ENCODE measurements at regions not wholly inside any gene's neighbourhood (a gene's known extent, or its start where the extent isn't known, plus 50 kb on each side); places are given as distances from the start of the nearest gene placed in this dataset.
"Not testable (repeated sequence)": the region's sequence is repeated elsewhere in the genome, so short reads cannot be mapped to it uniquely, and the experiment has no call there.

DNA sequence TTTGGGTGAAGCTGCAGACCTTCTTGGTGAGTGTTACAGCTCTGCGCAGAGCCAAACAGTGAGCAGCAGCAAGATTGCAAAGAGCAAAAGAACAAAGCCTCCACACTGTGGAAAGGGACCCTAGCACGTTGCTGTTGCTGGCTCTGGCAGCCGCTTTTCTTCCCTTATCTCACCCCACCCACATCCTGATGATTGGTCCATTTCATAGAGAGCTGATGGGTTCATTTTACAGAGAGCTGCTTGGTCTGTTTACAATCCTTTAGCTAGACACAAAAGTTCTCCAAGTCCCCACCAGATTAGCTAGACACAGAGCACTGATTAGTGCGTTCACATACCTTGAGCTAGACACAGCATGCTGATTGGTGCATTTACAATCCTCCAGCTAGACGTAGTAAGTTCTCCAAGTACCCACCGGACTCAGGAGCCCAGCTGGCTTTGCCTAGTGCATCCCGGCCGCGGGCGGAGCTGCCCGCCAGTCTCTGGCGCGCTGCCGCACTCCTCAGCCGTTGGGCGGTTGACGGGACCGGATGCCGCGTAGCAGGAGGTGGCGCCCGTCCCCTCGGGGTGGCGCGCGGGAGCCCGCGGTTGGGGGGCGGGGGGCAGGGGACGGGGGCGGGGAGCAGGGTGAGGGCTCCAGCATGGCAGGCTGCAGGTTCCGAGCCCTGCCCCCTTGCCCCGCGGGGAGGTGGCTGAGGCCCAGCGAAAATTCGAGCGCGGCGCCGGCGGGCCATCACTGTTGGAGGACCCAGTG lies 201.4 kb upstream of the C1QTNF3 start:
- not testable (repeated sequence) for DNase-seq (ENCODE audit: insufficient read length, low spot score); FAIRE-seq

DNA sequence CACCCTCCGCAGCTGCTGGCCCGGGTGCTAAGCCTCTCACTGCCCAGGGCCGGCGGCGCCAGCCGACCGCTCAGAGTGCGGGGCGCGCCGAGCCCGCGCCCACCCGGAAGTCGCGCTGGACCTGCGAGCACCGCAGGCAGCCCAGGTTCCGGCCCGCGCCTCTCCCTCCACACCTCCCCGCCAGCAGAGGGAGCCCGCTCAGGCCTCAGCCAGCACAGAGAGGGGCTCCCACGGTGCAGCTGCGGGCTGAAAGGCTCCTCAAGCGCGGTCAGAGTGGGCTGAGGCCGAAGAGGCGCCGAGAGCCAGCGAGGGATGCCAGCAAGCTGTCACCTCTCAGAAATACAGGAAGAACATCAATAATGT lies 202.0 kb upstream of the C1QTNF3 start:
- FAIRE-seq; DNase-seq (ENCODE audit: insufficient read length, low spot score): not testable (repeated sequence)

DNA sequence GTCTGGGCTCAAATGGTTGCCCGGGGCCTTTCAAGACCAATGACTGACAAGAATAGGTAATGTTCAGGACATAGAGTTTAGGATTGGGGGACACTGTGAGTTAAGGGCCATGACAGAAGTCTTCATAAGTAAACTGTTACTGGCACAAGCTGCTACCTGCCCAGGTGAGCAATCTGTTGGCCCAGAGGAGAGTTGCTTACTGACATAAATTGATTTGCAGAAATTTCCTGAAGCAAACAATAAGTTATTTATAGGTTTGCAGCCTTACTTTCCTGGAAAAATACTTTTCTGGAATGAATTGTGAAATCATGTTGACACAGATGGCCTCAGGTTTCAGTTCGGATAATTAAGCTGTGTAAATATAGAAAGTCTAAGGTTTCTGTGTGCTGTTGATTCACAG lies 202.8 kb upstream of the C1QTNF3 start:
- not testable (repeated sequence) for FAIRE-seq; DNase-seq (ENCODE audit: insufficient read length, low spot score)

DNA sequence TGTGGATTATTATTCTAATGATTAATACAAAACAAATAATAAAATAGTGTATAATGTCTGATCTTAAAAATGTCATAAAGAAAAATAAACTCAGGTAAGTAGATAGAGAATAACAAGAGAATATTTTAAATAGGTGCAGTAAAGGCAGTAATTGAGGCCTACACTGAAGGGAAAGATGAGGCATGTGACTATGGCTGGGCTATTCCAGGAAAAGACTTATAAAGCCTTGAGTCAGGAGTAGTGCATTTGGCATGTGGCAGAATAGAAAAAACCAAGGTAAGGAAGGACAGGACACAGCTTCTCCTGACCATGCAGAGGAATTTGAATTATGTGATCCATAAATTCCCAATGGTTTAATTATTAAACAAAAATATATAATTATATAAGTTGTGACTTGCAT lies 215.6 kb upstream of the C1QTNF3 start:
- not testable (repeated sequence) for DNase-seq (ENCODE audit: insufficient read length, low spot score); FAIRE-seq

DNA sequence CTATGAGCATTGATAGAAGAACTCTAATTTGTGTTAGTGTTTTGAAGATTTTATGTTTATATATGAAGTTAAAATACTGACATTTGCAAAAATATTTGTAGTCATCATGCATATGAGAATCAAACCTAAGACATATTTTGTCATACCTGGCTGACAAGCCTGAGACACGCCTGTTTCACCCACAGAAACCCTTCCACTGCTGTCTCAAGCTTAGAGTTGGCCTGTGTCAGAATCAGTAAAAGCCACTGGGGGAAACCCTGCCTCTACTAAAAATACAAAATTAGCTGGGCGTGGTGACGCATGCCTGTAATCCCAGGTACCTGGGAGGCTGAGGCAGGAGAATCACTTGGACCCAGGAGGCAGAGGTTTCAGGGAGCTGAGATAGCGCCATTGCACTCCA lies 218.0 kb upstream of the C1QTNF3 start:
- DNase-seq (ENCODE audit: insufficient read length, low spot score); FAIRE-seq: not testable (repeated sequence)

DNA sequence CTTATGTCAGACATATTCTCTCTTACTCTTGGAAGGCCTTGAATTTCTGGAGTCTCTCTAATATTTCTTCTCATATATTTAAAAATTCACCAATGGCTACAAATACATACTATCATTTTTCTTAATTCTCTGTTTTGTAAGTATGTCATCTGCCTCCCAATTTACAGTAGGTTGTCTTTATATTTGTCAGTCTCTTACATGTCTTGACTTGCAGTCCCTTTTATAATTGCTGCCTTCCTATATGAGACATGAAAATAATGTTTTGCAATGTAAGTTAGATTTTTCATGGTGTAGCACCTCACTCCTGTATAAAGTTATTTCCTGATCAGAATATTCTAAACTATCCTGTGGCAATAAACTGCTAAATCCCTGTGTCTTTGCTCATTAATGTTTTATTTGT lies 223.1 kb upstream of the C1QTNF3 start:
- DNase-seq (ENCODE audit: insufficient read length, low spot score); FAIRE-seq: not testable (repeated sequence)

DNA sequence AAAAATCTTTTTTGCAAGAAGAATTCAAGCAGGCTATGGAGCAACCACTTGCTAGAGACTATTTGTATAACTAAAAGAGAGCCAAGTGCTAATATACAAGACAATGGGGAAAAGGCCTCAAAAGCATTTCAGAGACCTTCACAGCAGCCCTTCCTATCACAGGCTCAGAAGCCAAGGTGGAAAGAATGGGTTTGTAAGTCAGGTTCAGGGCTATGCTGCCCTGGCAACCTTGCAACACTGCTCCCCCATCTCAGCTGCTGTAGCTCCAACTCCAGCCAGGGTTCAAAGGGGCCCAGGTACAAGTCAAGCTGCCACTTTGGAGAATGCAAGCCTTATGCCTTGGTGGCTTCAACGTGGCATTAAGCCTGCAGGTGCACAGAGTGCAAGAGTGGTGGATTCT lies 253.7 kb upstream of the C1QTNF3 start:
- FAIRE-seq; DNase-seq (ENCODE audit: insufficient read length, low spot score): not testable (repeated sequence)

DNA sequence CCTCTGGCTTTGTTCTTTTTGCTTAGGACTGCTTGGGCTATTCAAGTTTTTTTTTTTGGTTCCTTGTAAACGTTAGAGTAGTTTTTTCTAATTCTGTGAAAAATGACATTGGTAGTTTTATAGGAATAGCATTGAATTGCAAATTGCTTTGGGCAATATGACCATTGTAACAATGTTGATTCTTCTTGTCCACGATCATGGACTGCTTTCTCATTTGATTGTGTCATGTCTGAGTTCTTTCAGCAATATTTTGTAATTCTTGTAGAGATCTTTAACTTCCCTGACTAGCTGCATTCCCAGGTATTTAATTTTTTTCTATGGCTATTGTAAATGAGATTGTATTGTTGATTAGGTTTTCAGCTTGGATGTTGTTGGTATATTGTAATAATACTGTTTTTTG lies 286.2 kb upstream of the C1QTNF3 start:
- peak; percentile 35 for FAIRE-seq
- DNase-seq (ENCODE audit: insufficient read length, low spot score), result not testable (repeated sequence)

DNA sequence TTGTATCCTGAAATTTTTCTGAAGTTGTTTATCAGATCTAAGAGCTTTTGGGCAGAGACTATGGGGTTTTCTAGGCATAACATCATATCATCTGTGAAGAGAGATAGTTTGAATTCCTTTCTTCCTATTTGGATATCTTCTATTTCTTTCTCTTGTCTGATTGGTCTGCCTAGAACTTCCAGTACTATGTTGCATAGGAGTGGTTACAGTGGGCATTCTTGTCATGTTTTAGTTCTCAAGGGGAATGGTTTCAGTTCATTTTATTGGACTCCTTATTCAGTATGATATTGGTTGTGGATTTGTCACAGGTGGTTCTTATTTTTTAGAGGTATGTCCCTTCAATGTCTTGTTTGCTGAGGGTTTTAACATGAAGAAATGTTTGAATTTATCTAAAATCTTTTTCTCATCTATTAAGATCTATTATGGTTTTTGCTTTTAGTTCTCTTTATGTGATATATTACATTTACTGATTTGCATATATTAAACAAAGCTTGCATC lies 286.6 kb upstream of the C1QTNF3 start:
- not testable (repeated sequence) for DNase-seq (ENCODE audit: insufficient read length, low spot score); FAIRE-seq

DNA sequence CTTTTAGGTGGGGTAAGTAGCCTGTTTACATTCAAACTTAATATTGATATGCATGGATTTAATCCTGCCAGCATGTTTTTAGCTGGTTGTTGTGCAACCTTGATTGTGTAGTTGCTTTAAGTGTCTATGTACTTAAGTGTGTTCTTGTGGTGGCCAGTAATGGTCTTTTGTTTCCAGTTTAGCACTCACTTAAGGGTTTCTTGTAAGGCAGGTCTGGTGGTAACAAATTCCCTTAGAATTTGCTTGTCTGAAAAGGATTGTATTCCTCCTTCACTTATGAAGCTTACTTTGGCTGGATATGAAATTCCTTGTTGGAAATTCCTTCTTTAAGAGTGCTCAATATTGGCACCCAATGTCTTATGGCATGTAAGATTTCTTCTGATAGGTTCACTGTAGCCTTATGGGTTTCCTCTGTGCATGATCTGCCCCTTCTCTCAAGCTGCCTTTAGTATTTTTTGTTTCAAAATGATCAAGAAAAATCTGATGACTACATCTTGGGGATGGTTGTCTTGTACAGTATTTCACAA lies 289.0 kb upstream of the C1QTNF3 start:
- FAIRE-seq; DNase-seq (ENCODE audit: insufficient read length, low spot score): not testable (repeated sequence)

DNA sequence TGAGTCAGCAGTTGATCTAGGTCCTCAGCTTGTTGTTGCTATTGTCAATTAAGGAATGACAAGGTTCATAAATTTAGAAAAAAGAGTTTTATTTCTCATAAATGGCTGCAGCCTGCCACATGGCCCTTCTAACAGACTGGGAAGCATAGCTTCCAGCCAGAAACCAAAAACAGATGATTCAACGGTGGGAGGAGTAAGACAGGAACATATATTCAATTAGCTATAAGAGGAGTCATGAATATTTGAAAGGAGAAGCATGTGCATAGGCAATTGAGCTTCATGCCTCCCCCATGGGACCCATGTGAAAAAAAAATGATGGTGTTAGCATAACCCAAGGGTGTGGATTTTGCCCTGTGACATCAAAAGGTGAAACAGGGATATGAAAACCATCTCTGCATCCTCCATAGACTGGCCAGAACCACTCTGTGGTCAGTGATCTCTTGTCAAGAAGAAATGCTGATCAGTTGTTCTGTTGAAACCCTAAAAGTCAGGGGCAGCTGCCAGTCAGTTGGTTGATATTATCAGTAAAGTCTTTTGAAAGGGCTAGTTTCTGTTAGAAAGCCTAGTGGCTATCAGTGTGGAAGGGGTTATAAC lies 296.5 kb upstream of the C1QTNF3 start:
- not testable (repeated sequence) for DNase-seq (ENCODE audit: insufficient read length, low spot score); FAIRE-seq

DNA sequence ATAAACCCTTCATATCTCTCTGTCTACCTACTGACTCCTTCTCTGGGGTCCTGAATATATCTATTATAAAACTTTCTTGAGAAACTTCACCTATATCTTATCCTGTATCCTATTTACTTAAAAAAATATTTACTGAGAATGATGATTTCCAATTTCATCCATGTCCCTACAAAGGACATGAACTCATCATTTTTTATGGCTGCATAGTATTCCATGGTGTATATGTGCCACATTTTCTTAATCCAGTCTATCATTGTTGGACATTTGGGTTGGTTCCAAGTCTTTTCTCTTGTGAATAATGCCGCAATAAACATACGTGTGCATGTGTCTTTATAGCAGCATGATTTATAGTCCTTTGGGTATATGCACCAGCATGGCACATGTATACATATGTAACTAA lies 301.7 kb upstream of the RAI14 start:
- DNase-seq (ENCODE audit: insufficient read length, low spot score); FAIRE-seq: not testable (repeated sequence)

DNA sequence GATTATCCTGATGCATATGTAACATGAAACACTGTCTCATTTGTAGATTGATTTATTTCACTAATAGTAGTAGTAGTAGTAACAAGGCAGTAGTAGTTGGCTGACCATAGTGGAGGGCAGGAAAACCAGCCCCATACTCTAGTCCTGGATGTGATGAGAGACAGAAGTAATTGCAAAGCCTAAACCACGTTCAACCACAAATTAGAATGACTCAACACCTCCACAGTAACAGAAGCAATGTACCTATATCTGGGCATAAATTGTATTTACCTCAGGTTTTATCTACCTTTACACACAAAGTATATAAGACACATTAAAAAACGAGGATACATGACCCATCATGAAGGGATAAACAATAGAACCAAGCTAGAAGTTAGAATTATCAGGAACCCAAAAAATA lies 284.7 kb upstream of the RAI14 start:
- not testable (repeated sequence) for FAIRE-seq; DNase-seq (ENCODE audit: insufficient read length, low spot score)

DNA sequence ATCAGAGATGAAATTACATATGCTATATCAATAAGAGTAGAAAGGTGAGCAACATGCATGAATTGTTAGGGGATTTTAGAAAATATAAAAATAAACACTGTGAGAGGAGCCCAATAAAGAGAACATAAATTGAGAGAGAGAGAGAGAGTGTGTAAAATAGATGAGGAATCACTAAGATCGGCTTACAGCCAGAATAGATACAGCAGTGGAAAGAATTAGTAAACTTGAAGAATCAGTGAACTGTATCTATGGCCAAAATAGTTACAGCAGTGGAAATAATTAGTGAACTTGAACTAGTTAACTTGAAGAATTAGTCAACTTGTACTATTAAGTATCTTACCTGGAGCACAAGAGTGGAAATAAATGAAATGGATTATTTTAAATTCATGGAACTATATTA lies 284.3 kb upstream of the RAI14 start:
- not testable (repeated sequence) for DNase-seq (ENCODE audit: insufficient read length, low spot score); FAIRE-seq

DNA sequence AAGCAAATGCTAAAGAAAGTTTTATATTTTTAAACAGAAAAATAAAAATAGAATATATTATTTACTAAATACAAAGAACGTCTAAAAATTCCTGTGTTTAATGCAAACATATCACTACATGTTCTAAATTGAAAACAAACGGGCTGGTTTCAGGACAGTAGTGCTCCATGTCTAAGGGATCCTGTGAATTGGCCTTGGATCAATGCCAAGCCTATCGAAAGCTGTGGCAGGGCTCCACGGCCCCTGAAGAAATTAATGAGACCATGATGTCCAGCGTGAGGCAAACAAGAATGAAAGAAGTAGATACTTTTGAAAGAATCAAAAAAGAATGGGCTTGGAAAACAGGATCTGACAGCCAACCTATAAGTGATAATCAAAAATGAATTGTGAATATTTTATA lies 283.4 kb upstream of the RAI14 start:
- not testable (repeated sequence) for FAIRE-seq; DNase-seq (ENCODE audit: insufficient read length, low spot score)

DNA sequence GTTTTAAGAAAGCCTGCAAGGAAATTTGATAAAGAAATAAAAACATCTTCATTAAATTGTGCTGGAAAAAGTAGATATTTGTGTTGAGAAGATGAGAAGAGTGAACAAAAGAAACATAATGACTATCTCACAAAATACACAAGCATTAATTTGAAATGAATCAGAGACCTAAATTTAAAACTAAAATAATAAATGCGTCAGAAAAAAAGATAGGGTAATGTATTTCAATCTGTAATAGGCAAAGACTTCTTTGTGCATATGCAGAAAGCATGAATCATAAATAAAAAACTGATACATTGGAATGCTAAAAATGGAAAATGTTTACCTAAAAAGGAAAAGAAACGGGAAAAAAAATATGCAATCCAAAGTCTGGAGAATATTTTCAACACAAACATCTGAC lies 278.5 kb upstream of the RAI14 start:
- DNase-seq (ENCODE audit: insufficient read length, low spot score); FAIRE-seq: not testable (repeated sequence)

DNA sequence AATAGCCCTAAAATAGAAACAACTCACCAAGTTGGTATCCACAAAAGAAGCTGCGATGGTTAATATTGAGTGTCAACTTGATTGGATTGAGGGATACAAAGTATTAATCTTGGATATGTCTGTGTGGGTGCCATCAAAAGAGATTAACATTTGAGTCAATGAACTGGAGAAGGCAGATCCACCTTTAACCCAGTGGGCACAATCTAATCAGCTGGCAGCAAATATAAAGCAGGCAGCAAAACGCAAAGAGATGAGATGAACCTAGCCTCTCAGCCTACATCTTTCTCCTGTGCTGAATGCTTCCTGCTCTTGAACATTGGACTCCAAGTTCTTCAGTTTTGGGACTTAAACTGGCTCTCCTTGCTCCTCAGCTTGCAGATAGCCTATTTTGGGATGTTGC lies 277.6 kb upstream of the RAI14 start:
- not testable (repeated sequence) for FAIRE-seq; DNase-seq (ENCODE audit: insufficient read length, low spot score)

DNA sequence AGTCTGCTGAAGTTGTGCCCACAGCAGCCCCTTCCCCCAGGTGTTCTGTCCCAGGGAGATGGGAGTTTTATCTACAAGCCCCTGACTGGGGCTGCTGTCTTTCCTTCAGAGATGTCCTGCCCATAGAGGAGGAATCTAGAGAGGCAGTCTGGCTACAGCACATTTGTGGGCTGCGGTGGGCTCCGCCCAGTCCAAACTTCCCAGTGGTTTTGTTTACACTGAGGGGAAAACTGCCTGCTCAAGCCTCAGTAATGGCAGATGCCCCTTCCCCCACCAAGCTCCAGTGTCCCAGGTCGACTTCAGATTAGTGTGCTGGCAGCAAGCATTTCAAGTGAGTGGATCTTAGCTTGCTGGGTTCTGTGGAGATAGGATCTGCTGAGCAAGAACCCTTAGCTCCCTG lies 267.4 kb upstream of the RAI14 start:
- not testable (repeated sequence) for FAIRE-seq; DNase-seq (ENCODE audit: insufficient read length, low spot score)
